ENCODE measurements at regions not wholly inside any gene's neighbourhood (a gene's known extent, or its start where the extent isn't known, plus 50 kb on each side); places are given as distances from the start of the nearest gene placed in this dataset.

- no peak for FAIRE-seq
These were observed 205.8 kb upstream of the NCKAP5 start for GRCh38 chr2:133773854-133774653.

- no peak for FAIRE-seq
These were observed 206.4 kb upstream of the NCKAP5 start for GRCh38 chr2:133774654-133775015.

GRCh38 chr2:133776936-133777573 is 208.8 kb upstream of the NCKAP5 start:
- no peak for FAIRE-seq

DNA sequence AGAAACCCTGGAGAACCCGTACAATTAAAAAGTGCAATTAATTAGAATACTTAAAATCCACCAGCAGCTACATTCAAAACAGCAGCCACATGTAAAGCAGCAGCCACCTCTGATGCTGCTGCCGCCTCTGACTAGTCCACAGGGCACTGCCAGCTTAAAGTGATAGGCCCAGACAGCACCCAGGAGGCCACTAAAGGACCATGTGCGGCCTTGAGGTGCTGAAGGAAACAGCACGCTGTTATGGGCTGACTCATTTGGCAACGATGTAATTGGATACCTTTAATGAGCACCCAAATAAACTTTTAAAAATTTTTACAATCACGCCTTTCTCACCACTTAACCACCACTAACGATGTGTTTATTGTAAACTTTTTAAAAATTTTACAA is 209.3 kb upstream of the NCKAP5 start:
- no peak for FAIRE-seq

DNA sequence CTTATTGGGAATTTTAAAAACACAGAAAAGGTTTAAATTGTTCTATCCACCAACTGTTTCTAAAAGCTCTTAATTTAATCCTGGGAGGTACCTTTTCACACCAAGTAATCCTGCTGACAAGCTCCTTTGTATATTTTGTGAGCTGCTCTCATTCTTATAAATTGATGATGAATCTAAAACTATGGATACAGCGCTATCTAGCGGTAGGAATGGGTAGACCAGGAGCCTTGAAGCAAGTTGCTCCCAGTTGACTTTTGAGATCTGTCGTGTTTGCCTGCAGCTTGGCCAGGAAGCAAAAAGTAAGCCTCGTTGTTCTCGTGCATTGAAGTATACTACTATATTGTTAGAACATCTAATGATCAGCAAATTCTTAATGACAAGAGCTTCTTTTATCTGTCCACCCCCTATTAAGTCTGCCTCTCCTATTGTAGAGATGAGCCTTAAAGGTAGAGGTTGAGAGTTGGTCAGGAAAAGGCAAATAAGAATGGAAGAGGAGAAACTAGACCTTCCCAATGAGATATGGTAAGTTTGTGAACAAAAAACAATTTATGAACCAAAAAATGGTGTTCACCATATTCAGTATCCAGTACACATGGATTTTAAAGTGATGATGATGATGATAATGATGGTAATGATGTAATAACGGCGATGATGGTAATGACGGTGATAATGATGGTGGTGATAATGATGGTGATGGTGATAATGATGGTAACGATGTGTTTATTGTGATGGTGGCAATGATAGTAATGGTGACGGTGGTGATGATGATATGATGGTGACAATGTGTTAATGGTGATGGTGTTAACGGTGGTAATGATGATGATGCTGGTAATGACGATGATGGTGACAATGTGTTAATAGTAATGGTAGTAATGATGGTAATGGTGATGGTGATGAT is 212.1 kb upstream of the NCKAP5 start:
- peak; percentile 70 for FAIRE-seq

- FAIRE-seq, result no peak
These were observed 212.8 kb upstream of the NCKAP5 start for GRCh38 chr2:133780997-133781513.

- no peak for FAIRE-seq
These were observed 218.9 kb upstream of the NCKAP5 start for GRCh38 chr2:133787207-133787606.

GRCh38 chr2:133787651-133788050 is 219.4 kb upstream of the NCKAP5 start:
- no peak for FAIRE-seq

DNA sequence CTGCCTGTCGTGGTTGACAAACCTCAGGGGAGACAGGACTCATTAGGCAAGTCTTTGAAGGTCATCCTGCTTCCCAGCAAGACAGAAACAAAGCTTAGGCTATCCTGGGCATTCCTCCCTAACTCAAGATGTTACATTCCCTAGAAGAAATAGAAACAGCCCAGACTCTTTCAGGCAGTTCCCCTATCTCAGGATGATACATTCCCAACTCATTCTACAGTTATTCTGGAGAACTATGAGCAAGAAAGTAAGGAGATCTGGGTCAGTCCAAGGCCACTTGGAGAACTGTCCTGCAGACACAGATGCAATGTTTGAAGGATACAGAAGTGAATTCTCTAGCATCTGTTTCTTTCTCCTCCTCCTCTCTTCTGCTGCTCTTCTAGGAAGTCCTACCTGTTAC is 220.1 kb upstream of the NCKAP5 start:
- FAIRE-seq, result no peak

GRCh38 chr2:133789743-133790142 is 221.5 kb upstream of the NCKAP5 start:
- FAIRE-seq, result no peak

GRCh38 chr2:133790711-133791110 is 222.4 kb upstream of the NCKAP5 start:
- FAIRE-seq, result no peak

DNA sequence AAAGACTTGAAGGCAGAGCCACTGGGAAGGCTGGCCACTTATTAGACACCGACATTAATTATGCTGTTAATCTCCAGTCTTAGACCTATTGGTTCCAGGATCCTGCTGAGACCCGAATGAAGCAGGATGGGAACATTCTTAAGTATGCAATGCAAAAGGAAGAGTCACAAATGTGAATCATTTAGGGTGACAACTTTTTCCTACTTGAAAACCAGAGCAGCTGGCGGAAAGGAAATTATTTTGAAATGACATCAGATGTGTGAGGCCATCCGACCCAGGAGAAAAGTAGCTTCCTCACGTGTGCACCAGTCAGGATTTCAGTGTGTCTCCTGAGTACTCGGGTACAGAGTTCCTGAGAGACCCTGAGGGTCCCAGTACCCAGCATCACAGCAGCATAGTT is 222.9 kb upstream of the NCKAP5 start:
- no peak for FAIRE-seq

DNA sequence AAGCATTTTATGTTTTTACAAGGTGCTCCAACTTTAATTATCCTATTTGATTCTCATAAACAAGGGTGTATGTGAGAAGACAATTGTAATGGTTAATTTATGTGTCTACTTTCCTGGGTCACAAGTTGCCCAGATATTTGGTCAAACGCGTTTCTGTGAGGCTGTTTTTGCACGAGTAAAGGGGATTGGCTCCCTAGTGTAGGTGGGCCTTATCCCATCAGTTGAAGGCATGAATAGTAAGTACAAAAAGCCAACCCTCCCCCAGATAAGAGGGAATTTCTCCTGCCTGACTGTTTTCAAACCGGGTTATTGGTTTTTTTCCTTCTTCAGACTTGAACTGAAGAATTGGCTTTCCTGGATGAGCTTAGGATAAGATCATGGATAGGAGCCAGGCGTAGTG is 224.0 kb upstream of the NCKAP5 start:
- FAIRE-seq, result no peak

DNA sequence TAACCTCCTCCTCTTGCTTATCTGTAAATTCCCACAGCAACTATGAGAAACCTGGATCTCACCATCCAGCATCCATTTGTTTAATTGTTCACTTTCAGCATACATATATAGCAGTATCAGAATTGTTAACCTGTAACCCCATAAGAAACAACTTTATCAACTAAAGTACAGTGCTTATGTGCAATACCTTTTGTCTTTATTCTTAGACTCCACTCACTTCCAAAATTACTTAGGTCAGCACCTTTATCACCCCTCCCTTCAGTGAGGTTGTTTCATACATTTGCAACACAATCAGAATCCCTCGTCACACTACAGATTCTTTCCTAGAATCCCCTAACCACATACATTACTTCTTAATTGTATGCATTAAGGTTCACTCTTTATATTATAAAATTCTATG is 225.9 kb upstream of the NCKAP5 start:
- FAIRE-seq, result no peak

DNA sequence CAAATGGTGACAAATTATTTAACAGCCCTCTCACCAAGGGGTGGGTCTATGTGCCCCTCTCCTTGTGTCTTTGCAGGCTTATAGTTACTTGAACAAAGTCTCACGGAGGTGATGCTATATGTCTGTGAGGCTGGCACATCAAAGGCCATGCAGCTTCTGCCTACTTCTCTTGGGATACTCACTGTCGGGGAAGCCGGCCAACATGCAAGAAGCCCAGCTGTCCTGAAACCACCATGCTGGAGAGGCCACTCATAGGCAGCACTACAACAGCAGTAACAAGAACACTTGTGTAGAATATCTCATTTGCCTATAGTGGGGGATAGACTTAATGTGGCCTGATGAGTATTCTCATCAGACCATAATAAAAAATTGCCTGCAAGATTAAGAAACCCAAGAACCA is 233.7 kb upstream of the NCKAP5 start:
- FAIRE-seq, result no peak

- FAIRE-seq, result no peak
These were observed 234.3 kb upstream of the NCKAP5 start for GRCh38 chr2:133802409-133803039.

- FAIRE-seq, result no peak
These were observed 238.3 kb upstream of the NCKAP5 start for GRCh38 chr2:133806564-133806963.

- FAIRE-seq, result no peak
These were observed 241.2 kb upstream of the NCKAP5 start for GRCh38 chr2:133809485-133809884.

DNA sequence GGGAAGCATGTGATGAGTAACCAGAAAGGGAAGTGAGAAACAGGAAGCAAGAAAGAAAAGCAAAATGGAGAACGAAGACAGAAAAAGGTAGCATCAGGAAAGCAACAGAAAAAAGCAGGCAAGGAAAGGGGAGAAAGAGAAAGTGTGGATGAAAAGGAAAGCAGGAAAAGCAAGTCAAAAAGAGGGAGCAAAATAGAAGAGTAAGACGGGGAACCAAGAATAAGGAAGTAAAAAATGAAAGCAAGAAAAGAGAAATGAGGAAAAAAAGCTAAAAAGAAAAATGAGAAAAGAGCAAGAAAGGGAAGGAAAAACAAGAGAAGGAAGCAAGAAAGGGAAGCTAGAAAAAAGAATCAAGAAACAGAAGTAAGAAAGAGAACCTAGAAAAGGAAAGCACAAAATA is 242.3 kb upstream of the NCKAP5 start:
- no peak for FAIRE-seq

DNA sequence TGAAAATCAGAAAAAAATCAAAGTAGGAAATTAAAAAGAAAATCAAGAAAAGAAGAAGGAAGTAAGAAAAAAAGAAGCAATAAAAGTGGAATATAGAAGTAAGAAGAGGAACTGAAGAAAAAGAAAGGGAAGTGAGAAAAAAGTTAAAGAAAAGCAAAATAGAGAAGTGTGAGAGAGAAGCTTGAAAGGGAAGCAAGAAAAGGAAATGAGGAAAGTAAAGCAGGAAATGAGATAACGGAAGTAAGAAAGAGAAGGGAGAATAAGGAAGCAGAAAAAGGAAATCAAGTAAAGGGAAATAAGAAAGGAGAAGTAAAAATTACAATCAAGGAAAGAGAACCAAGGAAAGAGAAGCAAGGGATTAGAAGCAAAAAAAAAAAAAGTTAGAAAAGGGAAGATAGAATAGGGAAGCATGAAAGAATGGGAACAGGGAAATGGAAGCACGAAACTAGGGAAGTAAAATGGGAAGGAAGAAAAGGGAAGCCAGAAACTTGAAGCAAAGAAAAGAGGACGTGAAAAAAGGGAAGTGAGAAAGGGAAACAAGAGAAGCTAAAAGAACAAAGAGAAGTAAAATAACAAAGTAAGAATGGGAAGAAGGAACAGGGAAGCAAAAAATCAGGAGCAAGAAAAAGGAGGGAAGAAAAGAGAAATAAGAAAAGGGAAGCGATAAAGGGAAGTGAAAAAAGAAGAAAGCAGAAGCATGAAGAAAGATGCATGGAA is 243.3 kb upstream of the NCKAP5 start:
- no peak for FAIRE-seq

DNA sequence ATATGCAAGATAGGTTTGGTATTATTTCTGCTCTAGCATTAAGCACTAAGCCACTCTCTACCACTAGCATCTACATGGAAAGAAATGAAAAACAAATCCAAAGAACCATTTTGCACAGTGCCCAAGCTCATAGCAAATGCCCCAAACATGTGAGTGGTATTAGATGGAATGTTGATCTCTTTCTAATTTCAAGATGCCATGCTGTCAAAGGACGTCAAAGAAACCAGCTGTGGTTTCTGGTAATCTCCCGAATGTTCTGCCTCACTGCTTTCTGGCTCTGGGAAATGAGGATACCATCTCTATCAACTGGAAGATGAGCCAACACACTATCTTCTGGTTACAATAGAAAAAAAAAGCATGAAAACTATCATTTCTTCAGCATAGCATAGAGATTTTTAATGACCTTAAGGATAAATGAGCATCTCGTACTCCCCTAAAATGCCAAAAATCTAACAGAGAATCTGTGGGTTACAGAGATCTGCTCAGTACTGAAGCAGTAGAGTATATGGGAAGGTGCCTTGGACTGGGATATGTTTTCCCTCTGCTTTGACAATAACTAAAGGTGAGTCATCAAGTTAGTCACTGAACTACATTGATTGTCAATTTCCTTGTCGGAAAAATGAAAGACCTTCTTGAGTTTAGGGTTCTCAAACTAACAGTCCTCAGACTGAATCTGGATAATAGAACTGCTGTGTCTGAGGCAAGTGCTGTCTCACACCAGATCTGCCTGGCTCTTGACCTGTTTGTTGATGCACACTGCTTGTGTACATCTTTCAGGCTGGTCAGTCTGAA is 244.8 kb upstream of the NCKAP5 start:
- no peak for FAIRE-seq
